ENCODE measurements at regions not wholly inside any gene's neighbourhood (a gene's known extent, or its start where the extent isn't known, plus 50 kb on each side); places are given as distances from the start of the nearest gene placed in this dataset.

GRCh38 chr14:85917716-85918115 lies 387.8 kb downstream of the FLRT2 start:
- intact Hi-C loops (cut with DNase I): no loop called here
- TF ChIP-seq CTCF (IDR thresholded peaks at IDR 0.05) (no peak), POLR2A (IDR thresholded peaks at IDR 0.05) (no peak)
- Histone ChIP-seq H3K27me3 (no peaks in the 10 kb centered on the region), H3K9me3 (no peaks in the 10 kb centered on the region), H3K27ac (no peak overlapping the region), H3K4me1 (no peaks in the 10 kb centered on the region), H3K4me3 (no peak overlapping the region), H3K36me3 (no peaks in the 10 kb centered on the region)
- 89 to 95% methylated on average over 4 of the region's 4 CpGs for whole genome bisulfite sequencing, 2 donors
- no peak for DNase-seq

GRCh38 chr14:85915711-85916110 lies 385.8 kb downstream of the FLRT2 start:
- TF ChIP-seq POLR2A (IDR thresholded peaks at IDR 0.05): no peak
- TF ChIP-seq CTCF (IDR thresholded peaks at IDR 0.05): no peak
- 58 to 79% methylated on average over 2 of the region's 2 CpGs for WGBS, 2 donors
- no peaks in the 10 kb centered on the region for H3K9me3 ChIP-seq

GRCh38 chr14:85912141-85912540 lies 382.2 kb downstream of the FLRT2 start:
- 72 to 84% methylated on average over 6 of the region's 6 CpGs for WGBS, 2 donors
- intact Hi-C loops (cut with DNase I): no loop called here
- Histone ChIP-seq H3K9me3 (no peaks in the 10 kb centered on the region), H3K27me3 (no peaks in the 10 kb centered on the region), H3K36me3 (no peaks in the 10 kb centered on the region), H3K4me1 (no peaks in the 10 kb centered on the region), H3K27ac (no peak overlapping the region), H3K4me3 (no peak overlapping the region)
- TF ChIP-seq CTCF (IDR thresholded peaks at IDR 0.05) (no peak), POLR2A (IDR thresholded peaks at IDR 0.05) (no peak)
- DNase-seq: no peak

More at GRCh38 chr14:85915711-85916110, 385.8 kb downstream of the FLRT2 start:
- DNase-seq: no peak
- intact Hi-C loops (cut with DNase I): no loop called here
- Histone ChIP-seq H3K36me3 (no peaks in the 10 kb centered on the region), H3K27me3 (no peaks in the 10 kb centered on the region), H3K27ac (no peak overlapping the region), H3K4me1 (no peaks in the 10 kb centered on the region), H3K4me3 (no peak overlapping the region)

- no peak for DNase-seq
- 83 to 97% methylated on average over 2 of the region's 2 CpGs for WGBS, 2 donors
- H3K27me3 ChIP-seq: no peaks in the 10 kb centered on the region
These were observed 381.1 kb downstream of the FLRT2 start for GRCh38 chr14:85911044-85911443.

GRCh38 chr14:85909581-85909980 lies 379.6 kb downstream of the FLRT2 start:
- no peaks in the 10 kb centered on the region for H3K4me1 ChIP-seq
- H3K4me3 ChIP-seq: no peak overlapping the region
- no peak for DNase-seq
- no peaks in the 10 kb centered on the region for H3K27me3 ChIP-seq
- TF ChIP-seq POLR2A (IDR thresholded peaks at IDR 0.05) (no peak), CTCF (IDR thresholded peaks at IDR 0.05) (no peak)
- no peak overlapping the region for H3K27ac ChIP-seq
- no peaks in the 10 kb centered on the region for H3K9me3 ChIP-seq
- intact Hi-C loops (cut with DNase I): no loop called here
- H3K36me3 ChIP-seq: no peaks in the 10 kb centered on the region

More at GRCh38 chr14:85911044-85911443, 381.1 kb downstream of the FLRT2 start:
- intact Hi-C loops (cut with DNase I): no loop called here
- no peaks in the 10 kb centered on the region for H3K36me3 ChIP-seq
- H3K9me3 ChIP-seq: no peaks in the 10 kb centered on the region
- H3K4me1 ChIP-seq: no peaks in the 10 kb centered on the region
- no peak overlapping the region for H3K27ac ChIP-seq
- no peak overlapping the region for H3K4me3 ChIP-seq
- no peak for TF ChIP-seq CTCF (IDR thresholded peaks at IDR 0.05)
- TF ChIP-seq POLR2A (IDR thresholded peaks at IDR 0.05): no peak

Measured in esophagus squamous epithelium (tissue), 5 donors.